RPMI7951 (cell line): ENCODE measurements at regions not wholly inside any gene's neighbourhood (a gene's known extent, or its start where the extent isn't known, plus 50 kb on each side); places are given as distances from the start of the nearest gene placed in this dataset.
"Not testable (repeated sequence)": the region's sequence is repeated elsewhere in the genome, so short reads cannot be mapped to it uniquely, and the experiment has no call there.

Experiments
- DNase-seq: peaks from one replicate; pipeline ENCODE4 v3.0.0-alpha.2; 2012; ENCODE audit warnings: low read depth

DNA sequence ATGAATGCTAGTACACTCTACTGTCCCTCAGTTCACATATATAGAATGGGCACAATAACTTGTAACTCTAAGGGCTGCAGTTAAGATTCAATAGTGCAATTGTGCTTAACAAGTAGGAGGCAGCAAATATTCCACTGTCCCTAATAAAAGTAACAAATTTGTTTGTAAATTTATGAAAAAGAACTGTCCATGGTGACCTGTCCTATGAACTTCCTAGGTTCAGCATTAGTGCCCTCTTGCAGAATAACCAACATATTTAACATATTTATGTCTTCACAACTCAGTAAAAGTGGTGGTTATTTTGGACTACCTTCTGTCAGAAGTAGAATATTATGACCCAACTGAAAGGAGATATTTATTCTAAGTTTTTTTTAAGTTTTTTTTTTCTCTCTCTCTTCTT, 327.8 kb downstream of the CENPW start:
- no peak for DNase-seq

DNA sequence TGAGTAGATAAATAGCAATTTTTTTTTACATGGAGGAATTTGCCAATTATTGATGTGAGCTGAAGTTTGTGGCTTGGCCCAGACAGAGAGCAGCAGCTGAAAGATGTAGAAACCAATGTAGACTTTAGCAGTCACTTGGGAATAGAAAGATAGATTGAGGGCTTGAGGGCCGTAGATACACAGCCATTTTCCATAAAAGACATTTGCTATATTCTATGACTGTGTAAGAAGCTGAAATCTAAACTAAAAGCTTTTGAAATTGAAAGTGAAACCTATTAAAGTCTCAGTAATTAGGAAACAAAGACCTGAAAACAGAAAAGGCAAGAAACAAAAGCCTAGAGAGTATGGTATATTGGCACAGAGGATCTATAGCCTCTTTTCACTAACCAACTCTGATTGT, 332.7 kb downstream of the CENPW start:
- no peak for DNase-seq

DNA sequence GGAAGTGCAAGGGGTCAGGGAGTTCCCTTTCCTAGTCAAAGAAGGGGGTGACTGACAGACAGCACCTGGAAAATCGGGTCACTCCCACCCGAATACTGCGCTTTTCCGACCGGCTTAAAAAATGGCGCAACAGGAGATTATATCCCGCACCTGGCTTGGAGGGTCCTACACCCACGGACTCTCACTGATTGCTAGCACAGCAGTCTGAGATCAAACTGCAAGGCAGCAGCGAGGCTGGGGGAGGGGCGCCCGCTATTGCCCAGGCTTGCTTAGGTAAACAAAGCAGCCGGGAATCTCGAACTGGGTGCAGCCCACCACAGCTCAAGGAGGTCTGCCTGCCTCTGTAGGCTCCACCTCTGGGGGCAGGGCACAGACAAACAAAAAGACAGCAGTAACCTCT, 333.8 kb downstream of the CENPW start:
- not testable (repeated sequence) for DNase-seq

DNA sequence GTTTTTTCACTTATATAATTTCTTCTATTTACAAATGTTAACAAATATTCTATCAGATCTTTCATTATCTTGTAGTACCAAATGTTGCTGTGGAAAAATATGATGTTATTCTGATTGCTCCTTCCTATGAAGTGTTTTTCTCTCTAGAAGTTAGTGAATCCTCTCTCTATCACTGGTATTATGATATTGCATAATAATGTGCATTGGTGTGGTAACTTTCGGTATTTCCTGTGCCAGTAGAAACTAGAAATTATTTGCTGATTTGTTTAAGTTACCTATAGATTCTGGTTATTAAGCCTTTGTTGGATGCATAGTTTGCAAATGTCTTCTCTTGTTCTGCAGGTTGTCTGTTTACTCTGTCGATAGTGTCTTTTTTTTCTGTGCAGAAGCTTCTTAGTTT, 342.5 kb downstream of the CENPW start:
- no peak for DNase-seq

DNA sequence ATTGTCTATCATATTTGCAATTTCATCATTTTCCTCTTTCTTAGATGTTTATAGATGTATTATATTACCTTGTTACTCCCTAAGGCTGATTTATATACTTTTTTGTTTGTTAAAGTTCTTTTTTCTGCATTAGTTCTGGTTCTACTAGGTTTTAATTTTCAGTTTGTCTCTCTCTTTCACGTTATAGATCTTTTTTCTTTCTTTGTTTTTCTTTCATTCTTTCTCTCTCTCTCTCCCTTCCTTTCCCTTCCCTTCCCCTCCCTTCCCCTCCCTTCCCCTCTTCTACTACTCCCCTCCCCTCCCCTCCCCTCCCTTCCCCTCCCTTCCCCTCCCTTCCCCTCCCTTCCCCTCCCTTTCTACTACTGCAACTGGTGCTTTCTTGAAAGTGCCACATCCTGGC, 345.3 kb downstream of the CENPW start:
- no peak for DNase-seq

DNA sequence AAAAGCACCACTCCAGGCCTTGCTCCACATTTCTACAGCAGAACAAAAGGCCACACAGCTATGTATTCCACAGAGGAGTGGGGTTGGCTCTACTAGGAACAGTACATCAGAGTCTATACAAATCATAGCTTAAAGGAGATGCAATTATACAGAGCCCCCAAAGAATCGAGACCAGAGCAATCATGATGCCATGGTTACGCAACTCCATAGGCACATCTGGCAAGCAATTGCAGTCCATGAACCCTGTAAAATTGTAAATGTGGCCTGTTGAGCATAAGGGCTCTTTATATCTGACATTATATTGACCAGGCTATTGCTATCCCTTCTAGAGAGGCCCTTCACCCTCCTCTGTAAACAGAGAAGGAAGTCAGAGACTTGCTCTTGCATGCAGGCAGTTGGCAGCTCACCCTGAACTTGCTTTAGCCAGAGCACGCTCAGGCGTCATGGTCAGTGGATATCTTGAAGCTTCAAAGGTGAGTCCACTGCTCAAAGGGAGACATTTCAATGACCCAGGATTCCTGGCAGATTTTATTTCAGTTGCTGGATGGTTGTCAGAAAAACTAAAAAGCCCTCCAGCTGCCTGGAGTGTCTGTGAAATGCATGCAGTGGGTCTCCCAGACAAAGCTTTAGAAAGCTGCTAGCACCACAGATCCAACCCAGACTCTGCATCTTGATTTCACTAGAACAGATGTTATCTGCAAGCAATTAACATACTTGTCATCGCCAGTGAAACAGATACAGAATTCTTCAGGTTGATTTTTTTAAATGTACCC, 357.2 kb downstream of the CENPW start:
- no peak for DNase-seq

DNA sequence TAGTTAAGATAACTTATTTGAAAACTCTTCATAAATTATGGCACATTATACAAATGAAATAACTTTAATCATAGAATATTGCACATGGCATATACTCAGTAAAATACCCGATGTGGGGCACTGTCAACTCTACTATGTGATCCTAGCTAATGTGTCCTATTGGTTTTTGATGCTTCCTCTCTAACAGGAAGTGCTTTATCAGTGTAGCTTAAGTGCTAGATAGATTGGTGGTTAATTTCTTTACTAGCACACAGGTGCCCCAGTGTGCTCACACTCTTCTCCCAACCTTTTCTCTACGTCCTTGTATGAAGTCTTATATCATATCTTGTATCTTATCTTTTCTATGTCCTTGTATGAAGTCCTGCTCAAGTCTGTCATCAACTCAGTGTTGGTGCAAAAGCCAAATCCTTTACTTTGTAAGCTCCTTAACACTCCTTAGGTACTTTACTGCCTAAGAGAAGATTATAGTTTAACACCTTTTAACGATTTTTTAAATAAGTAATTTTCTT, 358.9 kb downstream of the CENPW start:
- no peak for DNase-seq

DNA sequence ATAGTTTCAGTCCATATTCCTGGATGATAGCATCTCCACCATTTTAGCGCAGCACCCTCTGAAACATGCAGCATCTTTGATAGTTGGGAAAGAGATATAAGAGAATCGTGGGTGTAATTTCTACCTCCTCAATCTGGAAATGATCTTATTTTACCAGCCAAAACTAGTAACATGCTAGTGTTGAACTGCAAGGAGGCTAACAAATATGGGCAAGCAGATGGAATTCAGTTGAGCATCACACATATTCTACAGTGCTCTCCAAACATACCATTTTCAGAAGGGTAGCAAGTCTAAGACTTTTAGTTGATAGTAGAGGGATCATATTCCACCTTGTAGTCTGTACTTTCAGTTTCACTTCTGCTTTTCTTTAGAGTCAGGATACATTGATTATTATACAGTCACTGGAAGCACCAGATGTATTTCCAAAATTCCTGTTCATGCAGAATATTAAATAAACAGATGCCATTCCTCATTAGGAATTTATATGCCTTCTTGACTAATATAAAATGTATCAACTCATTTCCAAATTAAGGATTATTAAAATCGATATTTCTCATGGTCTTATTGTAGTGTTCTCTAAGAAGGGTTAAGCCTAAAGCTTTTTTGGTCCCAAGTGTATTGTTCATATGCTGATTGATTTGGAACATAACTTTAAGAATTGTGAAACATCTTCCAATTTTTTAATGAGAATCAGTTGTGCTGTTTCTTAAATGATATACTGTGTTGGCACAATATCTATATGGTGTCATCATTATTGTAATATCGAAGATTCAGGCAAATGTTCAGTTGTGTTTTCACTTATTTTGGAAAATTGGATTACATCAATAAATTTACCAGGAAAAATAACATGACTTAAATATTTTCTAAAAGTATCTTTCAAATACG, 362.0 kb downstream of the CENPW start:
- peak; percentile 8 for DNase-seq

DNA sequence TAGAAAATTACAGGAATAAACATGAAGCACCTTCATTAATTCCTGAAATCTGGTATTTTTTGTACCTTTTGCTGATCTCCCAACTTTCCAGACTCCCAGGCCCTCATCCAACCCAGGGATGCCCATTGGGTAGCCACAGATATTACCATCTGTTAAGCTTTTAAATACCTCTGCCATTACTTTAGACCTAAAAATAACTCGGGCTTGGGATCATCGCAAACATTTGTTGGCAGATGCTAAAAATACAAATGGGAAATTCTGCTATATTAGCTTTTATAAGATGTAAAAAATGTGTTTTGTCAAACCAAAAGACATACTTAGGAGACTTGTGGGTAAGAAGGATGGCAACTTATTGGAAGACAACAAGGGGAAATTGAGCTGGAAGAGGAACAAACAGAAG, 376.1 kb downstream of the CENPW start:
- DNase-seq: no peak

DNA sequence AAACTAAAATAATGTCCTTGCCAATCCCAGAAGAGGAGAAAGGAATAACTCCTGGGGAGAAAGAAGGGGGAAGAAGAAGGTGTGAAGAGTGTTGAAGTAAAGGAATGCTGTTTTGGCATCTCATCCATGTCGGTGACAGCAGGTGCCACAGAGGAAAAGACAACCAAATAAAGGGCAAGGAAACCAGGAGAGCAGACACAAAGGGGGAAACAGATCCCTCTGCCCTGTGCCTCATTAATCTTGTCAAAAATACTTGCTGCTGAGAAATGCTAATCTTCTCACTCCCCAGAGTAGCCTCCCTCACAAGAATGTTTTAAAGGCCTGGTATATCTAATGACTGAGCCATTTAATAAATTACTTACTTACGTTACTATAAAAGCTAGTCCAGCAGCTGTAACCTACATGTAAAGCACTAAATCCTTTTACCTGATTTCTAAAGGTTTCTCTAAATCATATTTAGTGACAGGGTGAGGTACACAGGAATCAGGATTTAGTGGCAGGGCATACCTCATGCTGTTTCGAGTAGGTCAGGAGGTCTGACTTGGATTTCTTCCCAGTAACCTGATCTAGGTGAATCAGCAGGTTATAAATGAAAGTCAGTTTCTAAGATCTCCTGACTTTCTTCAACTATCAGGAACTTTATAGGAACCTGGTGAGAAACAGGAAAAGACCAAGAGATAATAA, 377.1 kb downstream of the CENPW start:
- no peak for DNase-seq

DNA sequence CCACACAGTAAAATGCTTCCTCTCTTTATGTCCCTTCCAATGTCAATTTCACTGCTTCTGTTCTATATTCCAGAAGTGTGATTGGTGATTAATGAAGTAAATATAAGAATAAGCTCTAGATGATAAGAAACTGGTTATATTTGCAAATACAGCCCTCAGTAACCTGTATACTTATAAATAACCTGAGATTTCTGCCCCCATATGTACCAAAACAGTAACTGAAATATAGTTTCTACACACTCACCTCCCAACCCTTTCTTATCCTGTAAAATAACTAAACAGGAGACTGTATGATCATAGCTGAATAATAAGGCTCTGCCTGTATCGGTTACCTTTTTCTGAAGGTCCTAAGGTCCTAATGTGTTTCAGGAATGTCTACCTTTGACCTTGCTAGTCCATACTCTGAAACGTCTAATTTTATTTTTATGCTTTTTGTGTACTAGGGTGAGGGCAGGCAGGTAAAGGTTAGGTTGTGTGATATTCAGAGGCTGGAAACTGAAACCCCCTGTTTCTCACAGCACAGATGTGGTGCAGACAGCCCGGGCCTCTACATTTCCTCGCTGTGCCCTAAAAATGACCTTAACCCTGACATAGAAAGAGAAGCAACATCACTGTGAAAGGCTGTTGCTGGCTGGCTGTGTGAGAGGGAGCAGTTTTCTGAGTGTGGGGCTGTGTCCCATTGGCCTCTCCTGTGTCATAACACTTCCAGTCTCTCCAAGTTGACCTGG, 378.8 kb downstream of the CENPW start:
- DNase-seq: no peak

DNA sequence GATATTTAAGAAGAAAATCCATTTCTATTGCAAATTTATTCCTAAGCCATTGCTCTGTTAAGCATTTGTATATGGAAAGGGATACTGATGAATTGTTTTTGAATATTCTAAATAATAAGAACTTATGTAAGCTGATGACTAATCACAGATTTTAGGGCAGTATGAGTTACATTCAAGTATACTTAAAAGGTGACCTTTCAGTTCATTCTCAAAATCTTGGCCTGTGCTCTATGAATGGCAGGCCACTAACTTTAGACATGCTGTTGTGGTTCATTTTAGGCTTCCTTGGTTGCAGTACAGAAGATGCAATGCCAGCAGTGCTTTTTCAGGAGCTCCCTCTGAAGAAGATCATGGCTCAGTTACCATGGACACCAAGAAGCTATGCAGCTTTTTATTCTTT, 380.4 kb downstream of the CENPW start:
- no peak for DNase-seq

DNA sequence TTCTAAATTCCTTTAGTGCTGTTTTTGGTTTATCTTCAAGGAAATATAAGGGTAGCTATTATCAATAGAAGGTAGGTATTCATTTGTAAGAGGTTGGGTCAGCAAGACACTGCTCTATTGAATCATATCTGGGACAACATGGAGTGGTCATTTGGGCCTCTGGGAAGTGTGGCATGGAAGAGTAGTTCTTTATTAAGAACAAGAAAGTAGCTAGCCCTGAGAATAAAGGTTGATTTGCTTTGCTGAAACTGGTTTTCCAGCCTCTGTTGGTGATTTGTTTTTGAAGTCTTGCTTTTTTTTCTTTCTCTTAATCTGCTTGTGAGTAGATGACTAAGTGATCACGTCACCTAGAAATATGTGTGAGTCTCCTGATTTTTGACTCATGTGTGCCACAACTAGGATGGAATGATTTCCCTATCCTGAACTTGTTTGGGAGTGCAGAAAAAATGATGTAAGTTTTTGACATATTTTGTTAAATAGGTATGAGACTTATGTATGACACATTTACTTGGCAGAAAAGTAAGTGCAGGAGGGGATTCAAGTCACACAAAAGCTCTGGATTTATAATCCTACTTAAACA, 381.8 kb downstream of the CENPW start:
- DNase-seq: peak; percentile 22

DNA sequence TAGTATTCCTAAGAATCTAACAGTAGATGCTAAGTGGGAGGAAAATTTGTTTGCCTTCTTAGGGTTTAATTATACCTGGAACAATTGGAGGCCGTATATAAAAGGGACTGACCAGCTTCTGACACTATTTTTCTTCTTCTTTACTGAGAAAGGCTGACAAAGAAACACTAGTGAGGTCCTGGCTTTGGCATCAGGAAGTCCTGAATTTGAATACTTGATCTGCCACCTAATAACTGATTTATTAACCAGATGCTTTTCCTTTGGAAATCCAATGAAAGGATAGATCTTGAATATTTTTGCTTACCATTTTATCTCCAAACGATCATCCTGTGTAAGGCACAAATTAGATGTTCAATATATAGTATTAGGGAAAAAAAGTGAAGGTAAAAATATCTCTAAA, 382.5 kb downstream of the CENPW start:
- no peak for DNase-seq

DNA sequence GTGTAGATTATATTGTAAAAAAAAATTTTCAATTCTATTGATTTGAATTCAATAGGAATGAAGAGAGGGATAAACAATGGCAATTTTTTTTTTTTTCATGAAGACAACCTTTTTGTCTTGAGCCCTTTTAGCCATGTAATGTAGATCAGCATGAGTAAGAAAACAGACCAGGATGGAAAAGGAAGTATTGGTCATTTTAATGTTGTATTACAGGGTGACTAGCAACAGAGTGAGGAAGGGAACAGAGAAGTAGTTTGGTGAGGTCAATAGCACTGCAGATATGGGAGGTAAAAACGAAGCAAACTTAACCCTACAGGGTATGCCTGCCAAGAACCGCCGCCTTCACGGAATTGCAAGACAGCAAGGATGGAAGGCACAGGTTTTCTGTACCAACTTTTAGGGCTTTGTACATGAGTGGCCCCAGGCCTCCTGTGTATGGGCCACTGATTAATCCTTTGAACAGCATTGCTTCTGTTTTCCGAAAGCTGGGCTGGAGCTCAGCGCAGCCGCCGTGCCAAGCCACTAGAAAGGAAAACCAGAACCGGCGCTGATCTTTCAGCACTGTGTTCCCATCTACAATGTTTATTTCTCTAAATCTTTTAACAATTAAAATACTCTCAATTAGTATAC, 383.7 kb downstream of the CENPW start:
- DNase-seq: no peak

DNA sequence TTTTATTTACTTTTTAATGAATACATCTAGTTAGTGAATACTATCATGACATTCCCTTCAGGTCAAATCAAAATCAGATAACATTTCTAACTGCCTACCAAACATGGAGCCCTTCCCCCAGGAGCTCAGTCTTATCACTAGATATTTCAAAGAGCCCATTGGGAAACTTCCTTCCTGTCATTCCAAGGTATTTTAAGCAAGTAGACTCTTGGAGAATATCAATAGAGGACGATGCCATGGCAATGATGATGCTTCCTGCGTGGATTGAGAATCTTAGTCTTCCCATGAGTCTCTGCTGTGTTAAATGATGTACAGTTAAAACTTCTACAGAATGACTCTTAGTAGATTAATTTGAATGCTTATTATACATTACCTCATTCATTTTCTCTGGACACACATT, 384.9 kb downstream of the CENPW start:
- no peak for DNase-seq

DNA sequence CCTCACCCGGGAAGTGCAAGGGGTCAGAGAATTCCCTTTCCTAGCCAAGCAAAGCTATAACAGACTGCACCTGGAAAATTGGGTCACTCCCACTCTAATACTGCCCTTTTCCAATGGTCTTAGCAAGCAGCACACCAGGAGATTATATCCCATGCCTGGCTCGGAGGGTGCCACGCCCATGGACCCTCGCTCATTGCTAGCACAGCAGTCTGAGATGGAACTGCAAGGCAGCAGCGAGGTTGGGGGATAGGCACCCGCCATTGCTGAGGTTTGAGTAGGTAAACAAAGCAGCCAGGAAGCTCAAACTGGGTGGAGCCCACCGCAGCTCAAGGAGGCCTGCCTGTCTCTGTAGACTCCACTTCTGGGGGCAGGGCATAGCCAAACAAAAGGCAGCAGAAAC, 386.5 kb downstream of the CENPW start:
- not testable (repeated sequence) for DNase-seq

DNA sequence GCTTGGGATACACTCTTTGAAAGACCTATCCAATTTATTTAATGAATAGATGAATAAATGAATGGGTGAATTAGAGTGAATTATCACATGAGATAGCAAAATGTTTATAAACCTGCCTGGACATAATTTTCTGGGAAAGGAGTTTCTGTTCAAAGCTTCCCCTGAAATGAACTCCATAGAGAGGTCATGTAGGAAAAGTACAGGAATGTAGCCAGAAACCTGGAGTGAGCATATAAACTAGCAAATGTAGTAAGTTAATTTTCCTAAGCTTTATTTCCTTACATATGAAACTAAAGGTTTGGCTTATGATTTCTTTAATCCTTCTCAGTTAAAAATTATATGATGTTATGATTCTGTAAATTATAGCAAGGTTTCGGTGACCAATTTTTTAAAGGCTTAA, 380.3 kb upstream of the RSPO3 start:
- DNase-seq: no peak

DNA sequence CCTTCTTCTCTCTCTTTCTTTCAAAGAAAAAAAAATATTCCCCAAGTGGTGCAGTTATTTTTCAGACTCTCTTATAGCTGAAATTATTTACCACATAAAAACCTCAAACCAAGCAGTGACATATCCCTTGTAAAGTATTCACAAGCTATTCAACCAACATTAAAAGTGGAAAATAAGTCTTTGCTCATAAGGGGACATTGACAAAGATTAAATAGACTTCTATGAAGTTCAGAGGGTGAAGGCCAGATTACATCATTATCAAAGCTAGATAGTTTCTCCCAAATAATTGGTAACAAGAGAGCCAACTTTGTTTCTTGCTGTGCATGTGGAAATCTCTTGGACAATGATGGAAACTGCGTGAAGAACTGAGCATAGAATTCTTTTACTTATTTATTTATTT, 379.8 kb upstream of the RSPO3 start:
- DNase-seq: no peak

DNA sequence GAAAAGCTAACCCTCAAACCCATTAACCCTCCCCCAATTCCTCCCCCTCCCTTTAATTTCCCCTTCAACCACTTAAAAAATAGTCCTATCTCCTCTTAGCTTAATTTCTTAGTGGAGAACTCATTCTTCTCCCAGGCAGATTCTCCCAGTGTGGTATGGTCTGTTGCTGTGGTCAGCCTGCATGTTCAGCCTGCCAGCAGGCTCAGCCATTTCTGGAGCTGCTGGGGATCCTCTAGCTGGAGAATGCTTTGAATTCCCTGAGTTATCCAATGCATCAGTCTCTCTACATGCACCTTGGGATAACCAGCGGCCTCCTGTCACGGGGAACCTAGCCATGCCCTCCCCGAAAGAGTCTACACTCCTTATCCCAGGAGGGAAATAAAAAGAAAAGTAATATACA, 375.4 kb upstream of the RSPO3 start:
- no peak for DNase-seq
